ENCODE measurements at regions not wholly inside any gene's neighbourhood (a gene's known extent, or its start where the extent isn't known, plus 50 kb on each side); places are given as distances from the start of the nearest gene placed in this dataset.

- Mint-ChIP-seq H3K36me3 (ENCODE audit: low read depth) (no peaks in the 10 kb centered on the region), H3K9me3 (ENCODE audit: low read depth) (no peaks in the 10 kb centered on the region), H3K4me1 (no peaks in the 10 kb centered on the region), H3K27ac (no peak overlapping the region), H3K27me3 (peaks cover 38% of the 10 kb centered on the region), H3K4me3 (no peak overlapping the region)
- intact Hi-C loops (cut with DNase I, micrococcal nuclease), result no loop called here
- CTCF ChIA-PET, result no interaction called here
- POLR2A ChIA-PET, result no interaction called here
- DNase-seq, result no peak
- peak; percentile 44 for ATAC-seq
These were observed 96.2 kb downstream of the EMX2 start for GRCh38 chr10:117638664-117639200.

GRCh38 chr10:117640406-117640805, 97.9 kb downstream of the EMX2 start:
- no peaks in the 10 kb centered on the region for H3K36me3 Mint-ChIP-seq (ENCODE audit: low read depth)
- no peak overlapping the region for H3K27ac Mint-ChIP-seq
- ATAC-seq (no peak), DNase-seq (no peak)
- ChIA-PET CTCF (interaction anchor here (0.5 to 0.7 kb wide), 2 partner anchors 9 to 10 kb away, joined by 3 to 4 read pairs; no protein-coding TSS in a partner anchor), POLR2A (no interaction called here)
- no peak overlapping the region for H3K4me3 Mint-ChIP-seq
- H3K9me3 Mint-ChIP-seq (ENCODE audit: low read depth), result no peaks in the 10 kb centered on the region
- no peaks in the 10 kb centered on the region for H3K4me1 Mint-ChIP-seq
- intact Hi-C loops (cut with DNase I, micrococcal nuclease), result no loop called here
- H3K27me3 Mint-ChIP-seq, result peaks cover 38% of the 10 kb centered on the region

- H3K36me3 Mint-ChIP-seq (ENCODE audit: low read depth), result no peaks in the 10 kb centered on the region
- peaks cover 9% of the 10 kb centered on the region for H3K9me3 Mint-ChIP-seq (ENCODE audit: low read depth)
- intact Hi-C loops (cut with DNase I, micrococcal nuclease), result no loop called here
- no peaks in the 10 kb centered on the region for H3K4me1 Mint-ChIP-seq
- H3K27ac Mint-ChIP-seq, result no peak overlapping the region
- DNase-seq (no peak), ATAC-seq (no peak)
- H3K27me3 Mint-ChIP-seq, result peaks cover 31% of the 10 kb centered on the region
- no peak overlapping the region for H3K4me3 Mint-ChIP-seq
- CTCF ChIA-PET, result no interaction called here
- POLR2A ChIA-PET, result interaction anchor here (0.7 kb wide), 1 partner anchor 294 kb away, joined by 3 read pairs; no protein-coding TSS in a partner anchor
These were observed 104.2 kb downstream of the EMX2 start for GRCh38 chr10:117646718-117647117.

- Mint-ChIP-seq H3K36me3 (ENCODE audit: low read depth) (no peaks in the 10 kb centered on the region), H3K9me3 (ENCODE audit: low read depth) (peaks cover 9% of the 10 kb centered on the region), H3K4me3 (no peak overlapping the region), H3K27me3 (peaks cover 30% of the 10 kb centered on the region), H3K4me1 (peaks cover 2% of the 10 kb centered on the region), H3K27ac (no peak overlapping the region)
- POLR2A ChIA-PET, result no interaction called here
- no peak for ATAC-seq
- CTCF ChIA-PET, result no interaction called here
- intact Hi-C loops (cut with DNase I, micrococcal nuclease), result no loop called here
- DNase-seq, result no peak
These were observed 104.8 kb downstream of the EMX2 start for GRCh38 chr10:117647306-117647705.

GRCh38 chr10:117651121-117651520, 108.6 kb downstream of the EMX2 start:
- ChIA-PET POLR2A (no interaction called here), CTCF (interaction anchor here (0.6 kb wide), 1 partner anchor 294 kb away, joined by 3 read pairs; no protein-coding TSS in a partner anchor)
- H3K4me3 Mint-ChIP-seq, result no peak overlapping the region
- intact Hi-C loops (cut with DNase I, micrococcal nuclease), result loop anchor here (5.0 to 10.0 kb wide), 5 partner anchors 114 to 1654 kb away; partner anchors contain the start of genes PDZD8 (in 2 of the 2) and CACUL1 (in 1 of the 2)
- peaks cover 19% of the 10 kb centered on the region for H3K9me3 Mint-ChIP-seq (ENCODE audit: low read depth)
- ATAC-seq, result no peak
- DNase-seq, result no peak
- no peak overlapping the region for H3K27ac Mint-ChIP-seq
- H3K27me3 Mint-ChIP-seq, result peaks cover 26% of the 10 kb centered on the region
- H3K36me3 Mint-ChIP-seq (ENCODE audit: low read depth), result no peaks in the 10 kb centered on the region
- H3K4me1 Mint-ChIP-seq, result peaks cover 16% of the 10 kb centered on the region

- ChIA-PET CTCF (interaction anchor here (1.4 kb wide), 1 partner anchor 14 kb away, joined by 6 read pairs; no protein-coding TSS in a partner anchor), POLR2A (no interaction called here)
- no peak overlapping the region for H3K4me3 Mint-ChIP-seq
- DNase-seq, result no peak
- intact Hi-C loops (cut with DNase I, micrococcal nuclease), result loop anchor here (1.0 to 10.0 kb wide), 7 partner anchors 11 to 1652 kb away; partner anchors contain the start of genes PDZD8 (in 2 of the 2), CACUL1 (in 1 of the 2) and RAB11FIP2 (in 1 of the 2)
- H3K9me3 Mint-ChIP-seq (ENCODE audit: low read depth), result peaks cover 21% of the 10 kb centered on the region
- peaks cover 25% of the 10 kb centered on the region for H3K4me1 Mint-ChIP-seq
- no peaks in the 10 kb centered on the region for H3K36me3 Mint-ChIP-seq (ENCODE audit: low read depth)
- peak; percentile 8 for ATAC-seq
- peak overlapping the region; percentile 20 for H3K27ac Mint-ChIP-seq
- peaks cover 30% of the 10 kb centered on the region for H3K27me3 Mint-ChIP-seq
These were observed 110.0 kb downstream of the EMX2 start for GRCh38 chr10:117652228-117653169.

- ATAC-seq (peak; percentile 95), DNase-seq (peak; percentile 61)
- Mint-ChIP-seq H3K36me3 (ENCODE audit: low read depth) (no peaks in the 10 kb centered on the region), H3K27me3 (peaks cover 34% of the 10 kb centered on the region), H3K4me1 (peaks cover 27% of the 10 kb centered on the region), H3K27ac (no peak overlapping the region), H3K9me3 (ENCODE audit: low read depth) (peaks cover 21% of the 10 kb centered on the region), H3K4me3 (no peak overlapping the region)
- intact Hi-C loops (cut with DNase I, micrococcal nuclease), result loop anchor here (1.0 to 10.0 kb wide), 7 partner anchors 10 to 1652 kb away; partner anchors contain the start of genes PDZD8 (in 2 of the 2), CACUL1 (in 1 of the 2) and RAB11FIP2 (in 1 of the 2)
- CTCF ChIA-PET, result interaction anchor here (1.4 kb wide), 1 partner anchor 13 kb away, joined by 6 read pairs; no protein-coding TSS in a partner anchor
- POLR2A ChIA-PET, result no interaction called here
These were observed 110.6 kb downstream of the EMX2 start for GRCh38 chr10:117653170-117653515.

DNA sequence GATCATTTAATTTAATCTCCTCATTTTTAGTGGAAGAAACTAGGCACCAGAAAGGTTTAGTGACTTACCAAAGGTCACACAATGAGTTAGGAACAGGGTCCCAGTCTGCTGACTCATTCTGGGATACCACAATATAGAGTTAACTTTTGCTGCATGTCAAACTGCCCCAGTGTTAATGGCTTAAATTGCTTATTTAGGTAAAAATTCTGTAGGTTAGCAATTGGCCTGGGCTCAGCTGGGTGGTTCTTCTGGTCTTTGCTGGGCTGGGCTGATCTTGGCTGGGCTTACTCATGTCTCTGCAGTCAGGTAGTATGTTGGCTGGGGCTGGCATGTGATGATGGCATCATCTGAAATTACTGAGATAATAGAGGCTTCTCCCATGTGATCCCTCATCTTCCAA, 111.6 kb downstream of the EMX2 start:
- no peak overlapping the region for H3K27ac Mint-ChIP-seq
- no peaks in the 10 kb centered on the region for H3K36me3 Mint-ChIP-seq (ENCODE audit: low read depth)
- DNase-seq, result peak; percentile 12
- no peak for ATAC-seq
- H3K9me3 Mint-ChIP-seq (ENCODE audit: low read depth), result peaks cover 21% of the 10 kb centered on the region
- H3K4me1 Mint-ChIP-seq, result peaks cover 27% of the 10 kb centered on the region
- intact Hi-C loops (cut with DNase I, micrococcal nuclease), result loop anchor here (5.0 to 10.0 kb wide), 5 partner anchors 117 to 1651 kb away; partner anchors contain the start of genes PDZD8 (in 2 of the 2) and CACUL1 (in 1 of the 2)
- ChIA-PET POLR2A (interaction anchor here (0.6 kb wide), 1 partner anchor 9 kb away, joined by 6 read pairs; no protein-coding TSS in a partner anchor), CTCF (interaction anchor here (1.4 kb wide), 1 partner anchor 12 kb away, joined by 6 read pairs; no protein-coding TSS in a partner anchor)
- no peak overlapping the region for H3K4me3 Mint-ChIP-seq
- peaks cover 39% of the 10 kb centered on the region for H3K27me3 Mint-ChIP-seq

GRCh38 chr10:117656385-117657367, 114.1 kb downstream of the EMX2 start:
- ATAC-seq (peak; percentile 74), DNase-seq (peak; percentile 14)
- Mint-ChIP-seq H3K4me3 (no peak overlapping the region), H3K36me3 (ENCODE audit: low read depth) (no peaks in the 10 kb centered on the region), H3K27me3 (peaks cover 30% of the 10 kb centered on the region), H3K27ac (no peak overlapping the region), H3K9me3 (ENCODE audit: low read depth) (peaks cover 12% of the 10 kb centered on the region), H3K4me1 (peaks cover 27% of the 10 kb centered on the region)
- CTCF ChIA-PET, result interaction anchor here (0.6 kb wide), 1 partner anchor 225 kb away, joined by 3 read pairs; no protein-coding TSS in a partner anchor
- intact Hi-C loops (cut with DNase I, micrococcal nuclease), result loop anchor here (10.0 kb wide), 3 partner anchors 282 to 1648 kb away; partner anchors contain the start of gene PDZD8 (in 2 of the 2)
- POLR2A ChIA-PET, result no interaction called here

GRCh38 chr10:117661316-117661715, 118.8 kb downstream of the EMX2 start:
- Mint-ChIP-seq H3K4me1 (peaks cover 13% of the 10 kb centered on the region), H3K27me3 (peaks cover 25% of the 10 kb centered on the region), H3K9me3 (ENCODE audit: low read depth) (peaks cover 2% of the 10 kb centered on the region), H3K4me3 (no peak overlapping the region), H3K36me3 (ENCODE audit: low read depth) (no peaks in the 10 kb centered on the region), H3K27ac (no peak overlapping the region)
- POLR2A ChIA-PET, result no interaction called here
- DNase-seq (no peak), ATAC-seq (no peak)
- CTCF ChIA-PET, result no interaction called here
- intact Hi-C loops (cut with DNase I, micrococcal nuclease), result no loop called here
